ENCODE measurements at regions not wholly inside any gene's neighbourhood (a gene's known extent, or its start where the extent isn't known, plus 50 kb on each side); places are given as distances from the start of the nearest gene placed in this dataset.

- TF ChIP-seq CHD1 (IDR thresholded peaks at IDR 0.05; ENCODE audit: low read depth, low read length): no peak
- TF ChIP-seq FOSL1 (IDR thresholded peaks at IDR 0.05; ENCODE audit: insufficient read depth, low read depth, low read length): no peak
- TF ChIP-seq TEAD4 (IDR thresholded peaks at IDR 0.05; ENCODE audit: low read depth, low read length): no peak
These were observed 101.4 kb upstream of the PDE7B start (continued) for GRCh38 chr6:135750081-135750480.
